ENCODE measurements at regions not wholly inside any gene's neighbourhood (a gene's known extent, or its start where the extent isn't known, plus 50 kb on each side); places are given as distances from the start of the nearest gene placed in this dataset.

GRCh38 chr3:102123590-102124190 is 274.4 kb downstream of the NFKBIZ start:
- DNase-seq, result no peak

- no peak for DNase-seq
Observed at GRCh38 chr3:102124282-102124681, 275.0 kb downstream of the NFKBIZ start.

GRCh38 chr3:102124704-102125103 is 275.4 kb downstream of the NFKBIZ start:
- no peak for DNase-seq

GRCh38 chr3:102125197-102125993 is 276.1 kb downstream of the NFKBIZ start:
- no peak for DNase-seq

GRCh38 chr3:102125994-102126368 is 276.7 kb downstream of the NFKBIZ start:
- DNase-seq, result no peak

- peak in 1 of 2 experiments; percentile 30 for DNase-seq
Observed at GRCh38 chr3:102129760-102130608, 280.7 kb downstream of the NFKBIZ start.

GRCh38 chr3:102132370-102132769 is 283.1 kb downstream of the NFKBIZ start:
- no peak for DNase-seq

- DNase-seq, result no peak
Observed at GRCh38 chr3:102133376-102133775, 284.1 kb downstream of the NFKBIZ start.

GRCh38 chr3:102135316-102135715 is 286.0 kb downstream of the NFKBIZ start:
- DNase-seq, result no peak

GRCh38 chr3:102136183-102136582 is 286.9 kb downstream of the NFKBIZ start:
- no peak for DNase-seq

- no peak for DNase-seq
Observed at GRCh38 chr3:102140116-102140515, 290.8 kb downstream of the NFKBIZ start.

- no peak for DNase-seq
Observed at GRCh38 chr3:102141096-102141927, 292.0 kb downstream of the NFKBIZ start.

GRCh38 chr3:102141928-102142239 is 292.6 kb downstream of the NFKBIZ start:
- DNase-seq, result no peak

- no peak for DNase-seq
Observed at GRCh38 chr3:102142379-102143060, 292.3 kb upstream of the ZPLD1 start.

GRCh38 chr3:102143536-102143935 is 291.3 kb upstream of the ZPLD1 start:
- DNase-seq, result no peak

- DNase-seq, result no peak
Observed at GRCh38 chr3:102144063-102144462, 290.8 kb upstream of the ZPLD1 start.

GRCh38 chr3:102148598-102149337 is 286.0 kb upstream of the ZPLD1 start:
- DNase-seq, result no peak

GRCh38 chr3:102151935-102152334 is 282.9 kb upstream of the ZPLD1 start:
- DNase-seq, result no peak

- peak; percentile 25 to 29 for DNase-seq
Observed at GRCh38 chr3:102156426-102156825, 278.4 kb upstream of the ZPLD1 start.

- no peak for DNase-seq
Observed at GRCh38 chr3:102158080-102158740, 276.6 kb upstream of the ZPLD1 start.

Measured in SW 1271 (cell line).